Activated naive CD4-positive, alpha-beta T cell treated with anti-CD3 and anti-CD28 coated beads for 36 hours (primary cell): ENCODE measurements at regions not wholly inside any gene's neighbourhood (a gene's known extent, or its start where the extent isn't known, plus 50 kb on each side); places are given as distances from the start of the nearest gene placed in this dataset.
A peak's percentile ranks its signal among the peaks of the same experiment; 100 is the strongest.

ENCODE experiments used
- CTCF ChIA-PET: fragments of 350-600 bp; sonication (Branson Sonifier 250); formaldehyde crosslinking; loops from one replicate; lab custom pipeline; 2021; ENCODE audit warnings: antibody characterized with exemption; lab: Charles Lee
- DNase-seq: peaks from one replicate; pipeline ENCODE4 v3.0.0-alpha.2; 2020
- H3K27ac Mint-ChIP-seq: one replicate; pipeline ENCODE4 v1.8.0; 2021; ENCODE audit warnings: mild to moderate bottlenecking, mixed read lengths
- H3K27me3 Mint-ChIP-seq: one replicate; pipeline ENCODE4 v1.8.0; 2021; ENCODE audit warnings: low read depth, mixed read lengths
- H3K36me3 Mint-ChIP-seq: one replicate; pipeline ENCODE4 v1.8.0; 2021; ENCODE audit warnings: low read depth, mixed read lengths
- H3K4me1 Mint-ChIP-seq: one replicate; pipeline ENCODE4 v1.8.0; 2021; ENCODE audit warnings: low read depth, mixed read lengths
- H3K4me3 Mint-ChIP-seq: one replicate; pipeline ENCODE4 v1.8.0; 2021; ENCODE audit warnings: mild to moderate bottlenecking, moderate library complexity, mixed read lengths
- H3K9me3 Mint-ChIP-seq: one replicate; pipeline ENCODE4 v1.8.0; 2021; ENCODE audit warnings: mixed read lengths
- intact Hi-C: fragments of 100-400 bp; cut with micrococcal nuclease; formaldehyde crosslinking; loops from one replicate; pipeline ENCODE4 v1.15.1; 2023

GRCh38 chr3:124234852-124235252 lies 242.9 kb upstream of the ROPN1 start:
- intact Hi-C loops: no loop called here
- Mint-ChIP-seq H3K4me3 (no peak overlapping the region), H3K36me3 (no peaks in the 10 kb centered on the region), H3K9me3 (no peaks in the 10 kb centered on the region), H3K27me3 (peaks cover 17% of the 10 kb centered on the region), H3K4me1 (no peaks in the 10 kb centered on the region), H3K27ac (no peak overlapping the region)
- no peak for DNase-seq
- CTCF ChIA-PET: no interaction called here

GRCh38 chr3:124235446-124235845 lies 243.5 kb upstream of the ROPN1 start:
- Mint-ChIP-seq H3K36me3 (no peaks in the 10 kb centered on the region), H3K4me3 (no peak overlapping the region), H3K27me3 (peaks cover 14% of the 10 kb centered on the region), H3K27ac (no peak overlapping the region), H3K4me1 (no peaks in the 10 kb centered on the region), H3K9me3 (no peaks in the 10 kb centered on the region)
- DNase-seq: no peak
- CTCF ChIA-PET: no interaction called here
- intact Hi-C loops: no loop called here

GRCh38 chr3:124243177-124243859 lies 251.4 kb upstream of the ROPN1 start:
- intact Hi-C loops: no loop called here

GRCh38 chr3:124246376-124246775 lies 254.5 kb upstream of the ROPN1 start:
- no peaks in the 10 kb centered on the region for H3K4me1 Mint-ChIP-seq
- H3K27ac Mint-ChIP-seq: no peak overlapping the region
- H3K9me3 Mint-ChIP-seq: no peaks in the 10 kb centered on the region
- intact Hi-C loops: no loop called here
- DNase-seq: no peak
- H3K27me3 Mint-ChIP-seq: peaks cover 19% of the 10 kb centered on the region
- CTCF ChIA-PET: interaction anchor here (0.7 to 0.8 kb wide), 2 partner anchors 36 to 71 kb away, joined by 3 read pairs; no protein-coding TSS in a partner anchor
- no peak overlapping the region for H3K4me3 Mint-ChIP-seq
- H3K36me3 Mint-ChIP-seq: no peaks in the 10 kb centered on the region

More at GRCh38 chr3:124243177-124243859, 251.4 kb upstream of the ROPN1 start:
- CTCF ChIA-PET: no interaction called here
- Mint-ChIP-seq H3K27ac (no peak overlapping the region), H3K36me3 (no peaks in the 10 kb centered on the region), H3K4me3 (no peak overlapping the region), H3K27me3 (no peaks in the 10 kb centered on the region), H3K9me3 (no peaks in the 10 kb centered on the region), H3K4me1 (no peaks in the 10 kb centered on the region)
- DNase-seq: no peak

GRCh38 chr3:124246949-124247348 lies 255.0 kb upstream of the ROPN1 start:
- no peaks in the 10 kb centered on the region for H3K9me3 Mint-ChIP-seq
- DNase-seq: peak; percentile 7
- no peak overlapping the region for H3K27ac Mint-ChIP-seq
- intact Hi-C loops: no loop called here
- no peaks in the 10 kb centered on the region for H3K36me3 Mint-ChIP-seq
- no peaks in the 10 kb centered on the region for H3K4me1 Mint-ChIP-seq
- no peak overlapping the region for H3K4me3 Mint-ChIP-seq
- H3K27me3 Mint-ChIP-seq: peaks cover 19% of the 10 kb centered on the region
- CTCF ChIA-PET: interaction anchor here (0.7 to 0.8 kb wide), 2 partner anchors 36 to 70 kb away, joined by 3 read pairs; no protein-coding TSS in a partner anchor

- H3K36me3 Mint-ChIP-seq: no peaks in the 10 kb centered on the region
- no peak overlapping the region for H3K27ac Mint-ChIP-seq
- H3K4me1 Mint-ChIP-seq: no peaks in the 10 kb centered on the region
- intact Hi-C loops: no loop called here
- no peaks in the 10 kb centered on the region for H3K9me3 Mint-ChIP-seq
- DNase-seq: no peak
- no peak overlapping the region for H3K4me3 Mint-ChIP-seq
- CTCF ChIA-PET: no interaction called here
- peaks cover 25% of the 10 kb centered on the region for H3K27me3 Mint-ChIP-seq
Observed at GRCh38 chr3:124248471-124249028, 256.6 kb upstream of the ROPN1 start.

- H3K27ac Mint-ChIP-seq: no peak overlapping the region
- CTCF ChIA-PET: no interaction called here
- DNase-seq: no peak
- no peak overlapping the region for H3K4me3 Mint-ChIP-seq
- H3K9me3 Mint-ChIP-seq: no peaks in the 10 kb centered on the region
- H3K27me3 Mint-ChIP-seq: peaks cover 25% of the 10 kb centered on the region
- no peaks in the 10 kb centered on the region for H3K4me1 Mint-ChIP-seq
- no peaks in the 10 kb centered on the region for H3K36me3 Mint-ChIP-seq
- intact Hi-C loops: no loop called here
Observed at GRCh38 chr3:124249038-124249437, 257.1 kb upstream of the ROPN1 start.

GRCh38 chr3:124250053-124250452 lies 258.1 kb upstream of the ROPN1 start:
- H3K4me3 Mint-ChIP-seq: no peak overlapping the region
- peaks cover 25% of the 10 kb centered on the region for H3K27me3 Mint-ChIP-seq
- no peak for DNase-seq
- H3K27ac Mint-ChIP-seq: no peak overlapping the region
- H3K36me3 Mint-ChIP-seq: no peaks in the 10 kb centered on the region
- H3K9me3 Mint-ChIP-seq: no peaks in the 10 kb centered on the region
- no peaks in the 10 kb centered on the region for H3K4me1 Mint-ChIP-seq
- intact Hi-C loops: no loop called here
- CTCF ChIA-PET: no interaction called here

GRCh38 chr3:124256156-124256555 lies 264.2 kb upstream of the ROPN1 start:
- no peak for DNase-seq
- CTCF ChIA-PET: no interaction called here
- Mint-ChIP-seq H3K36me3 (no peaks in the 10 kb centered on the region), H3K9me3 (no peaks in the 10 kb centered on the region), H3K27me3 (peaks cover 6% of the 10 kb centered on the region), H3K27ac (no peak overlapping the region), H3K4me3 (no peak overlapping the region), H3K4me1 (no peaks in the 10 kb centered on the region)
- intact Hi-C loops: no loop called here

GRCh38 chr3:124256599-124256998 lies 264.7 kb upstream of the ROPN1 start:
- Mint-ChIP-seq H3K36me3 (no peaks in the 10 kb centered on the region), H3K27me3 (peaks cover 6% of the 10 kb centered on the region), H3K9me3 (no peaks in the 10 kb centered on the region), H3K4me3 (no peak overlapping the region), H3K27ac (no peak overlapping the region), H3K4me1 (no peaks in the 10 kb centered on the region)
- no peak for DNase-seq
- intact Hi-C loops: no loop called here
- CTCF ChIA-PET: no interaction called here

GRCh38 chr3:124257336-124257864 lies 265.5 kb upstream of the ROPN1 start:
- H3K4me1 Mint-ChIP-seq: no peaks in the 10 kb centered on the region
- H3K9me3 Mint-ChIP-seq: no peaks in the 10 kb centered on the region
- CTCF ChIA-PET: no interaction called here
- no peak overlapping the region for H3K4me3 Mint-ChIP-seq
- intact Hi-C loops: no loop called here
- no peak for DNase-seq
- no peaks in the 10 kb centered on the region for H3K36me3 Mint-ChIP-seq
- H3K27ac Mint-ChIP-seq: no peak overlapping the region
- peaks cover 4% of the 10 kb centered on the region for H3K27me3 Mint-ChIP-seq

GRCh38 chr3:124258057-124258500 lies 266.2 kb upstream of the ROPN1 start:
- no peaks in the 10 kb centered on the region for H3K36me3 Mint-ChIP-seq
- intact Hi-C loops: no loop called here
- DNase-seq: no peak
- peaks cover 4% of the 10 kb centered on the region for H3K27me3 Mint-ChIP-seq
- H3K4me3 Mint-ChIP-seq: no peak overlapping the region
- H3K9me3 Mint-ChIP-seq: no peaks in the 10 kb centered on the region
- H3K4me1 Mint-ChIP-seq: no peaks in the 10 kb centered on the region
- CTCF ChIA-PET: no interaction called here
- no peak overlapping the region for H3K27ac Mint-ChIP-seq
